GM12891 (cell line): ENCODE measurements at regions not wholly inside any gene's neighbourhood (a gene's known extent, or its start where the extent isn't known, plus 50 kb on each side); places are given as distances from the start of the nearest gene placed in this dataset.

Experiments used
- PAX5 ChIP-seq: IDR thresholded peaks from 2 replicates; pipeline ENCODE4 v1.6.1; 2011; ENCODE audit warnings: low read length, moderate library complexity, mild to moderate bottlenecking; ENCODE audit not compliant: insufficient read depth, severe bottlenecking
- POLR2A ChIP-seq: IDR thresholded peaks from 2 replicates; pipeline ENCODE4 v1.6.1; 2011; ENCODE audit warnings: low read depth, low read length, control low read depth
- POLR2AphosphoS5 ChIP-seq: IDR thresholded peaks from 2 replicates; pipeline ENCODE4 v1.6.1; 2011; ENCODE audit warnings: low read depth, low read length, control low read depth
- POU2F2 ChIP-seq: IDR thresholded peaks from 2 replicates; pipeline ENCODE4 v1.6.1; 2011; ENCODE audit warnings: low read depth, mild to moderate bottlenecking, control low read depth, low read length, moderate library complexity
- TAF1 ChIP-seq: IDR thresholded peaks from 2 replicates; pipeline ENCODE4 v1.6.1; 2011; ENCODE audit warnings: low read depth, low read length, control low read depth

DNA sequence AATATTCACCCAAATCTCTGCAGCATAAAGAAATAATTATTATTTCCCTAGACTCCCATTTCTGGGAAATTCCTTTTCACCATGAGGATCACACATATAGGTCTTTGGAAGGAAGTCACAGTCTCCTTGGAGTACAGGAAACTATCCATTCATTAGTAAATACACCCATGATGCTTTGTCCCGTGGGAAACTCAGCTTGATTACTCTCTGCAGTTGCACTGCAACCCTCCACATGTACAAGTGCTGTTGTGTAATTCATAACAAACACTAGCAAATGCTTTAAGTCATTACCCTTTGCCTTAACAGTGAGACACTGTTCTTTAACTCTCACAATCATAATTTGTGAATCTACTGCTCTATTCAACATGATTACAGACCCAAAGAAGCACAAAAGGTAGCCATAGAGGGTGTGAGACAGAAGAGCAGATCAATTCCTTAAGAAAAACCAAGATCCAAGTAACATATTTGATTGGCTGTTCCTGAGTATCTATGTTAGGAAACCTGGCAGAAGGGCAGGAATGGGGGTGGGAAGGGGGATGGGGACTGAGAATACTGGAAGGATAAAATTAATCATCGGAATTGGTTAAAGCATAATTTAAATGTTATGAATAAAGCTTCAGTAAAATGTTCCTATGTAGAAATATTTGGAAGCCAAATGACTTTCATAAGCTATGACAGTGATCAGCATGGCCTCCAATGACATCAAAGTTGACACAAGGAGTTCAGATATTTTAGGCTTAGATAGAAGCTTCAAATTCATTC, 268.0 kb downstream of the HACE1 start:
- no peak for TF ChIP-seq POLR2AphosphoS5
- TF ChIP-seq TAF1, result no peak
- no peak for TF ChIP-seq POU2F2
- no peak for TF ChIP-seq POLR2A
- no peak for TF ChIP-seq PAX5
